NCI-H1048 (cell line): ENCODE measurements at regions not wholly inside any gene's neighbourhood (a gene's known extent, or its start where the extent isn't known, plus 50 kb on each side); places are given as distances from the start of the nearest gene placed in this dataset.

ENCODE experiments used
- DNase-seq: peaks from one replicate; lab custom pipeline; 2025; lab: John Stamatoyannopoulos, UW

GRCh38 chrX:21056622-21057021 is 317.6 kb upstream of the CNKSR2 start:
- DNase-seq: no peak

GRCh38 chrX:21047034-21047455 is 327.2 kb upstream of the CNKSR2 start:
- no peak for DNase-seq

GRCh38 chrX:21014326-21014725 is 359.9 kb upstream of the CNKSR2 start:
- no peak for DNase-seq

DNA sequence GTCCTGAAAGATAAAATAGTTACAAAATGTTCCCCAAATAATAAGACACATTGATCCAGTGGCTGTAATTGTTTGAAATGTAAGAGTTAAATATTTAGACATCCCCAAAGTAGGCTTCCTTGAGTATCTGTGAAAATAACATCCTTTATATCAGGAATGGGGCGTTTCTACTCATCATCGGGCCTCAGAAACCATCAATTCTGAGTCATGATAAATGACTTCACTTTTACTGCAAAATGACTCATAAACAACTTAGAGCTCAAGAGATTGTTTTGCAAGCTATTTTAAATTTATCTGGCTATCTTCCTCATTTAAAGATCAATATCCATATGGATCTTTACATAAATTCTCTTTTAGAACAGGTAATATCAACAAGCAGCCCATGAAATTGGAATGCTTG is 369.4 kb upstream of the CNKSR2 start:
- DNase-seq: no peak

DNA sequence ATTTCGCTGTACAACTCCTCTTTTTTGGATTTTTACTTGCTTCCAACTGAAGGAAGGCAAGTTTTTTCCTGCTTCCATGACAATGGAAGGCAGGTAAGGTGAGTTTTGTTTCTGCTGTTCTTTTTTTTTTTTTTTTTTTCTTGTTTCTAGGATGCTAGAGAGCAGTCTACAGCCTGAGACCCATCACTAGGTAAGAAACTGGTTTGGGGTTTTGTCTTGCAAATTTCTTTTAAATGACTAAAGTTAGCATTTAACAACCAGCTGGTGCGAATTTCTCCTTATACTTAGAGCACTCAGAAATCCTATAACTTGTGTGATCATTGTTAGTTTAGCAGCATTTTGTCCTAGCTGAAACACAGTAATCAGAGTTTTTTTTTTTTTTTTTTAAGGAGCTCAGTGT is 378.4 kb upstream of the CNKSR2 start:
- DNase-seq: no peak

- no peak for DNase-seq
Measured at GRCh38 chrX:20989361-20989760, 384.9 kb upstream of the CNKSR2 start.

DNA sequence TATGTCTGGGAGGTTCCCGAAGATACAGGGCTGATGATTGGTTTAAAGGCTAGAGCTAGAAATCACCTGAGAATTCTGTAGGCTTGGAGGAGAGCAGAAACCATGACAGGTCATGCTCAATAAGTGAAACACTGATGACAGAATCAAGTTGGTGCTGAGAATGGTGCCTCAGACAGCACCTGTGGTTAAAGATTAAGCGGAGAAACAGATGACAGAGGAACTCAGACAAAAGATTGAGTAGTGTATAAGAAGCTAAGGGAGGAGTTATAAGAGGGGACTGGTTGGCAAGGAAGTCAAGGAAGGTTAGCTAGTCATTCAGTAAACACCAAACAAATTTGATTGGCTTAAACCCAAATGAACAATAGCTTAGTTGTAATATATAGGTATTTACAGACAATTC is 385.4 kb upstream of the CNKSR2 start:
- DNase-seq: no peak

- DNase-seq: no peak
Measured at GRCh38 chrX:20988118-20988517, 386.1 kb upstream of the CNKSR2 start.

DNA sequence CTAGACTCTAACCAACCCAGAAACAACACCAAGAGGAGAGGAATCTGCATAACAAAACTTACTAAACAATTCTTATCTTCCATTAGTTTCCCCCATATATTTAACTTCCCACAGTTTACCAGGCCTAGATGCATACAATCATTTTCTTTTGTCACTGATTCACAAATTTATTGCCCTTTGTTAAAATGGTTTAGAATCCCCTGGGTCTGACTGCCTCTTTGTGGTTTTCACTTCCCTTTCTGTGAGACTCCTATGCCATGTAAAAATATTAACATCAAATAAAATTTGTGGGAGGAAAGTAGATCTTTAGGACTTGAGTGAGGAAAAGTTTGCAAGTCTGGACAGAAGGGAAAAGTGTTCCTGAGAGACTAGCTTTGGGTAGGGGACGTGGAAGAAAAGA is 393.8 kb upstream of the CNKSR2 start:
- no peak for DNase-seq

- DNase-seq: no peak
Measured at GRCh38 chrX:20974326-20974725, 399.9 kb upstream of the CNKSR2 start.

DNA sequence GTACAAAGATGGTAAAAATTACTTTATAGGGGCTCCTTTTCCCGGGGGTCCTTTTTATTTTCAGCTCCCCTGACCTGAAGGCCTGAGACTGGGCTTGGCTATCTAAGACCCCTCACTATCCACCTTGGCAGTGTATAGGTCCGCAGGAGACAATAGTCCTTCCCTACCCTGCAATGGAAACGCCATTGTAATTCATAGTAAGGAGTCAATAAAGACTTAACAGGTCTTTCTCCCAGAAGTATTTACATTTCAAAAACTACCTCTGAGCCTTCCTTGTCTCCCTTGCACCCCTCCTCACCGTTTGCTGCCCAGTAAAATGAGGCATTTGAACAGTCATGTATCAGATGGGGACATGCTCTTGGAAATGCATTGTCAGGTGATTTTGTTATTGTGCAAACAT is 401.2 kb upstream of the CNKSR2 start:
- DNase-seq: no peak

GRCh38 chrX:20971250-20971649 is 403.0 kb upstream of the CNKSR2 start:
- DNase-seq: no peak

DNA sequence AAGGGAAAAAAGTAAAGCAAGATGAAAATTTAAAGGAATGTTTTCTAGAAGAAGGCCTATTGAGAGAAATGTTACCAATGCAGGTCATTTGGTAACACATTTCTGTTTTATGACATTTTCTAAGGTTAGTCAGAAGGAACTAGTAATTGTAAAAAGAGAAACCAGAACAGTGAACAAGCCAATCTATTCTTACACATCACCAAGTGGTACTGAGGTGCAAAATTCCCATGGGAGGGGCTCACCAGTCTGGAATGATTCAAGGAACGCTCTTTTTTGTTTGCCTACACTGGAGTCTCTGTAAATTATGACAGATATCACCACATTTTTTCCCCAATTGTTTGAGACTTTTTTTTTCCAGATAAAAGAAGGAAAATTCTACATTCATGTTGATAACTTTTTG is 404.7 kb upstream of the CNKSR2 start:
- no peak for DNase-seq

- no peak for DNase-seq
Measured at GRCh38 chrX:20968996-20969395, 405.2 kb upstream of the CNKSR2 start.

GRCh38 chrX:20967725-20968124 is 406.5 kb upstream of the CNKSR2 start:
- DNase-seq: no peak

- no peak for DNase-seq
Measured at GRCh38 chrX:20965270-20966044, 408.8 kb upstream of the CNKSR2 start.

GRCh38 chrX:20954014-20954413 is 420.2 kb upstream of the CNKSR2 start:
- DNase-seq: no peak

- no peak for DNase-seq
Measured at GRCh38 chrX:20952180-20952579, 422.0 kb upstream of the CNKSR2 start.

DNA sequence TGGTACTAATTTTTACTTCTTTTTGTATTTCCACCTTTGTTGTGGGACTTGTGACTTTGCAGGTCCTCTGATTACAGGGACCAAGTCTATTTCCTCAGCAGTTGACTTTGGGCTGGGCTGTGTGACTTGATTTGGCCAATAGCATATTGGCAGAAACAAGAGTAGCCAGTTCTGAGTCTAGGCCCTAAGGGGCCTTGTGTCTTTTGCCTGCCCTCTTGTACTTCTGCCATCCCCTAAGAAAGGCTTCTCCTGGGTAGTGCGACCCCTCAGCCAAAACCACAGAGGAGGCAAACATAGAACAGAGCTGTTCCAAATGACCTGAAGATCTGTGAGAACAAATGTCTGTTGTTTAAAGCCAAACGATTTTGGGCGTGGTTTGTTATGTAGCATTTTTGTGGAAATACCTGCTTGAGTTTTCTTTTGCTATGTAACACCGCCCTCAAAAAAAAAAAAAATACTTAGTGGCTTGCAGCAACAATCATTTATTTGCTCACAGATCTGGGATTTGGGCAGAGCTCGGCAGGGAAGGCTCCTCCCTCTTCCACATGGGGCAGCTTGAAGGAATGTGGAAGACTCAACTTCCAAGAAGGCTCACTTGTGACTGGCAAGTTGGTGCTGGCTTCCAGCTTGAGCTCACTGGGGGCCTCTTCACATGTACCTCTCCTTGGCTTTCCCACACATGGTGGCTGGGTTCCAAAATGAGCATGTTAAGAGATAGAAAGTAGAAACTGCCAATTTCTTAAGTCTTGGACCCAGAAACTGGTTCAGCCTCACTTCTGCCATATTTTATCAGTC is 423.0 kb upstream of the CNKSR2 start:
- DNase-seq: no peak

GRCh38 chrX:20947411-20947912 is 426.8 kb upstream of the CNKSR2 start:
- DNase-seq: no peak

- no peak for DNase-seq
Measured at GRCh38 chrX:20913760-20914159, 460.5 kb upstream of the CNKSR2 start.

DNA sequence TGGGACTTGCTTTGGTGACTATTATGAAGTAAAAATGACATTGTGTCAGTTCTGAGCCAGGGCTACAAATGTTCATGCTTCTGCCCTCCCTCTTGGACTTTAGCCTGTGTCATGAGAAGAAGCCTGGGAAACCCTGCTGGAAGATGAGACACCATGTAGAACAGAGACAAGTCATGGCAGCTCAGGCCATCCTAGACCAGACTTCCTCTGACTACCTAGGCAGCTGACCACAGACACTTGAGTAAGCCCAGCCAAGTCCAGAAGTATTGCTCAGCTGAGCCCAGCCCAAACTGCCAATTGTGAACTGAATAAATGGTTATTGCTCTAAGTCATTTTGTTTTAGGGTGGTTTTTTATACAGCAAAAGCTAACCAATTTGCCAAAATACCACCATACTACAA is 467.6 kb upstream of the CNKSR2 start:
- no peak for DNase-seq

DNA sequence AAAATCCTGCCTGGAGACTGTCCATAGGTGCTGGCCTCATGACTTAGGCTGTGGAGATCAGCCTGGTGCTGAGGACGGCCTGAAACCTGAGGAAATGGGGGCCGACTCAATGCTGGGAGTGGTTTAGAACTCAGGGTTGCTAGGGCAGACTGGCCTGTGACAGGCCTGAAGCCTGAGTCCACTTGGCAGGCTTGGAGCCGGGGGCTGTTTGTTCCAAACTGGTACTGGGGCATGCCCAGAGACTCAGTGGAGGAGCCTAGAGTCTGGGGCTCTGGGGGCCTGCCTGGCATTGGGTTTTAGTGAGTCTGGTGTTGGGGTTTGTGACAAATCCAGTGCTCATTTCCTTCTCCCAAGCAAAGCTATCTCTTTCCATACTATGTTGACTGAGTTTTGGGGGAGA is 489.7 kb upstream of the CNKSR2 start:
- no peak for DNase-seq
